HG02798 (cell line): ENCODE measurements at regions not wholly inside any gene's neighbourhood (a gene's known extent, or its start where the extent isn't known, plus 50 kb on each side); places are given as distances from the start of the nearest gene placed in this dataset.
"Not testable (repeated sequence)": the region's sequence is repeated elsewhere in the genome, so short reads cannot be mapped to it uniquely, and the experiment has no call there.

Source experiments
- ATAC-seq: cut with Tn5 transposase; IDR thresholded peaks from one replicate; pipeline ENCODE4 v1.9.1; 2021; ENCODE audit warnings: mild to moderate bottlenecking; ENCODE audit not compliant: unreplicated experiment, poor library complexity

DNA sequence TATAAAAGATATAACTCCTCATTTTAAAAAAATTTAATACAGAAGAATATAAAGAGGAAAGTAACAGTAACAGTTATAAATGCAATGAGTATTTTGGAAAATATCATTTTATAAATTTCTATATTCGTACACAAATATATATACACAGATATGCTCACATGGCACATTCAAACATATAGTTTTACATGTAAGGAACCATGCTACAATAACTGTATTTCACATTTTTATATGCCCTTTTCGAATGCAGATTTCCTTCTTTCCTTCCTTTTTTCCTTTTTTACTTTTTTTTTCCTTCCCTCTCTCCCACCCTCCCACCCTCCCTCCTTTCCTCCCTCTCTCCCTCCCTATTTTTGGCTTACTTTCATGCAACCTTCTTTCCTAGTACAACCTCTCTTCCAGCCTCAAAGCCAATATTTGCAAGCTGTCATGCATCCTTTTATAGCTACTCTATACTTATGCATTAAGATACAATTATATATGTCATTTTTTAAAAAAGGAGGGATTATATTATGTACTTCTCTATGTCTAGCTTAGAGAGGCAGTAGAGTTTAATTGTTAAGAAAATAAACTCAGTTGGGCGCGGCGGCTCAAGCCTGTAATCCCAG, 830.5 kb downstream of the IGSF11 start:
- no peak for ATAC-seq

DNA sequence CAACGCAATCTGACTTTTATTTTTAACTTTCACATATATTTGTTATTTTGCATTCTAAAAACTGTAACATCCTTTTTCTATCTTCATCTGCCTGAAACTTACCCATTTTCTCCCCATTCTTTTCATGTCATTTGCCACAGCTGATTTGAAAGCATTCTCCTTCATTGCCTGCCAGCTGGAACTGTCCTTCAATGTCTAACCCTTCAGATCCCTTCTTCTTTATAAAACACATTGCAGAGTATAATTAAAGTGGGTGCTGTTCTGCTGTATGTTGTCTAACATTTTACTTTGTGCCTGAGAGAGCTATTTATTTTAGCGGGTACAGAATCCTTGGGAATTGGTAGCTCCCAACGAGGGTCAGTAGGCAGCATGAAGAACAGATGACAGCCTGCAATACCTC, 827.4 kb downstream of the IGSF11 start:
- ATAC-seq, result no peak

DNA sequence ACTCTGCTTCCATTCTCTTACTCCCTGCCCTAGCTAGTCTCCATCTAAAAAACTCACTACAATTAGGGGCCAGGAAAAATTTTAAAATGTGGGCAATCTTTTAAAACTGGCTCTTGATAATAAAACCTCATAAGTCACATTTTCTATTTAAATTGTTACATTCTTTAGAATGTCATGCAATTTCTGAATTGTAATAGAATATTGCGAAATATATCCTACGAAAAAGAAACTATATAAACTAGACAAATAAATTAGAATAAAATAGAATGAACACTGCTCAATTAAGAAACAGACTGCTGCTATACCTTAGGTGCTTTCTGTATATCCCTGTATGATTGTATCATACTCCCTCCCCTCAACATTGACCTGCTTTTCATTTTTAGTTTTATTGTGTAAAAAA, 826.0 kb downstream of the IGSF11 start:
- no peak for ATAC-seq

DNA sequence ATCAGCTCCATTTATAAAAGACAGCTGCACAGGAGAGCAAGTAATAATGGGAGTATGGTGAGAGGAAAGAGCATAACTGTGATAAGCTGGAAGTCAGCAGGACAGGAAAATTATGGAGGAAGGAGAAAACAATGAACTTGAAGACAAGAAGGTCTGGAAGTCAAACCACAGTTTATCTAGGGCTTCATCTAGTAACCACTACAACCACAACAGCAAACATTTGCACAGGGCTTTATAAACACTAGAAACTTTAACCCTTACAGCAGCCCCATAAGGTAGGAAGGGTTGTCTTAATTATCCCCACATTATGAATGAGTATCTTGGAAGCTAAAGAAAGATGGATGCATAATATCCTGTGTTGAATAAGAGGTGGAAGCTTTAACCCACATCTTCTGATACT, 820.8 kb downstream of the IGSF11 start:
- ATAC-seq, result no peak

DNA sequence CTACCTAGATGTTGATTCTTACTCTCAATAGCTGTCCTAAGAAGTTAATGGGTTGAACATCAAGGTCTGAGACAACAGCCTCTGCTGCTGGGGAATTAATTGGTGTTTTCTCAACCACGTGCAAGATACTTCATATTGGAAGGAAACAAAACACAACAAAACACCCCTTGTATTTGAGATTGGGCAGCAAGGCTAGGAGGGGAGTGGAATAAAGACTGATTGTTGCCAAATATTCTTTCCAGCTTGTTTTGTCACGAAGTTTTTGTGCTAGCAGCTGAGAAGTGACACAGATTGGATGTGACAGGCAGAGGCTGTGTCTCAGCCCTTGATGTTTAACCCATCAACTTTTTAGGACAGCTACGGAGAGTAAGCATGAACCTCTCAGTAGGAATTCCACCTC, 808.4 kb downstream of the IGSF11 start:
- ATAC-seq, result no peak

DNA sequence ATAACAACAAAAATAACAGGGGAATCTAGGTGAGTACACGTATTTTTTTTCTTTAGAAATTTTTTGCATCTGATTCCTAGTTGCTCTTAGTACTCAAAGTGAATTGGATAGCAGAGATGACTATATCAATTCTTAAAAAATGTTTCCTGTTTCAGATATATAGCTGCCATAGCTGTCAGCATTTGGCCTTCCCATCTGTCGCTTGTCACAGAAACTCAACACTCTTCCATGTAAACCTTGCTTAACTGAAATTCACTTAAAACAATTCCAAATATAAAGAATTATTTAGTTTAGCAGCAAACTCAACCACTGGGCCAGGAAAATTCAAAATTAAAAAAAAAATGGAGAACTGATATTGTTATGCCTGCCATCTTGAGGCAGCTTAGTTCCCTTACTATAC, 807.5 kb downstream of the IGSF11 start:
- ATAC-seq, result no peak

DNA sequence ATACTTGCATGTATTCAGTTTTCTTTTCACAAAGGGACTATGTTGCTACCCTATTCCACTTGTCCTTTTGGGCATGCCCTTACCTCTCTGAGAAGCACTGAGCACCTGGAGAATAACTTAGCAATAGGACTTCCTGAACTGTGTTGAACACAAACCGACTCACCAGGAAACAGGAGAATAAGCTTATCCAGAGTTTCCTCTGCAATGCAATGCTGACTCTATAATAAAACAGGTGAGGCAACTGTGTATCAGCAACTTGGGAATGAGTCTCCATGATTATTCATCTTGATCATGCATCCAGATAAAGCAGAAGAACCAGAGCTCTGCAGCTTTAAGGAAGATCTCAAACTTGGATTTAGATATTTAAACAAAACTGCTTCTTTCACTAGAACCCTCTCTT, 806.5 kb downstream of the IGSF11 start:
- no peak for ATAC-seq

DNA sequence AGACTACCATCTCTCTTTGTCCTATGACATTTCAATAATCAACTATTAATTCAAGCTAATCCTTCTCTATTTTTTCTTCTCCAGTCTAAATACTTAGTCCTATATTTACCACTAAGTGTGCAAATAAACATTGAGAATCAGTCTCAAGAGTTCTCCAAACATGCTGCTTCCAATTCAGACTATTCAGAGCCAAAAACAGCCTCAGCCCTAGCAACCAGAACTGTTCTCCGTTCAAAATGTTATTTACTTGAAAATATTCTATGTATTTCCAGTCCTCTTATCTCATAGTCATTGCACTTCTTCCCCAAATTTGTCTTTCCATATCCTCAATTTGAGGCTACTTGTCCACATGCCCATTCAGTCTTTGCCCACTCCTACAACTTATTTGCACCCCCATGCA, 805.5 kb downstream of the IGSF11 start:
- ATAC-seq, result no peak

DNA sequence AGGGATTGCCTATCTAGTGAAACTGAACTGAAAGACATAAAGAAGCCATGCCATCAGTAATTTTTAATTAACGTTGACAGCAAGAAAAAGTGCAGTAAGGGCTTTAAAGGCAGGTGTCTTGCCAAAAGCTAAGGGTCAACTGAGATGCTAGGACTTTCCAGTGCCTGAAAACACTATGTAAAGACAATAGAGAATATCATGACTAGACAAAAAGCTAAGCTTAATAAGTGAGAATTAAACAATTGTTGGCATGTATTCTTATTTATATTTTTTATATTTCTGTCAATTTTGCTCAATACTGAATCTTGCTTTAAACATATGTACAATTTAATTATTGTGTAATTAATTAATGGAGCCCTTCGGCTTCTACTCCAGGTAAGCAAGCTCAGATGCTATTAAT, 803.1 kb downstream of the IGSF11 start:
- no peak for ATAC-seq

DNA sequence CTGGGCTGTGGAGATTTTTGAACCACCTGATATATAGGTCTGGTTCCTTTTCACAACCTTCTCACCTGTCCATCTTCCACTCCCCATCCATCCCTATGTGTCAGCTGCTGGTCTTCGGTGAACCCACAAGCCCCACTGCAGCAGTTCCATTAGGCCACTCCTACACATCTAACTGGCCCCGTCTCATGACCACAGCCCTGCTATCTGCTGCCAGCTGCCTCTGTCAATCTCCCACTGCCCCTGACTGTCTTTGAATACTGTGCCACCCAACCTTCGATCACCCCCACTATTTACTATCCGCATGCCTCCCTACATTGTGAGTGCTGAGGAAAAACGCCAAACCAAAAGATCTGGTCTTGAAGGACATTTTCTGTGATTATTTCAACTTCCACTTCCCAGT, 795.4 kb downstream of the IGSF11 start:
- ATAC-seq, result no peak

DNA sequence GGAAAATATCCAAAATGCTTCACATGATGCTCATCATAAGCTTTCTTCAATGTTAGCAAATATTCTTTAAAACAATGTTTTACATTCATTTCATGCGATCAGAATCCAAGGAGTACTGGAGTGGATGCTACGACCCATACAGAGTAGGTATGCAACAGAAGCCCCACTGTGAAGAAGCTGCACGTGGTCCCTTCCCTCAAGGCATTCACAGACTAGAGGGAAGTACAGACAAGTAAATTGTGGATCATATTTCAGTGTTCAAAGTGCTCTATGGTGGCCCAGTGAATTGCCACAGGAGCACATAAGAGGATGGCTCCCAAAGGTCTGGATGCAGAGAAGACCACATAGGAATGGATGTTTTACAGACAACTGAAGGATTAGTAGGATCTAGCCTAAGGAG, 789.9 kb downstream of the IGSF11 start:
- no peak for ATAC-seq

DNA sequence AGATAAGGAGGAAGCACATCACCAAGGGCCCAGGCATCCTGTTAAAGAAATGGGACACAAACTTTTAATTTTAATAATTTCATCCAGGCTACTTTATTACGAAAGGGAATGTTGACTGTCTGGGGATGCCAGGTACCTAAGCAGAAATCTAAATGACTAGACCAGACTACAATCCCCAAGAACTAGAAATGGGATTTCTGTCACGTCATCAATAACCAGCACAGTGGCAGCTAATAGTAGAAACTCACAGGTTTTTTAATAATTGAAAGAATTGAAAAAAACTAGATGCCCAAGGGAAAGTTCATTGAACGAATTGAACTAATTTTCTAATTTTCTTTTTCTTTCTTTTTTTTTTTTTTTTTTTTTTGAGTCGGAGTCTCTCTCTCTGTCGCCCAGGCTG, 789.3 kb downstream of the IGSF11 start:
- no peak for ATAC-seq

DNA sequence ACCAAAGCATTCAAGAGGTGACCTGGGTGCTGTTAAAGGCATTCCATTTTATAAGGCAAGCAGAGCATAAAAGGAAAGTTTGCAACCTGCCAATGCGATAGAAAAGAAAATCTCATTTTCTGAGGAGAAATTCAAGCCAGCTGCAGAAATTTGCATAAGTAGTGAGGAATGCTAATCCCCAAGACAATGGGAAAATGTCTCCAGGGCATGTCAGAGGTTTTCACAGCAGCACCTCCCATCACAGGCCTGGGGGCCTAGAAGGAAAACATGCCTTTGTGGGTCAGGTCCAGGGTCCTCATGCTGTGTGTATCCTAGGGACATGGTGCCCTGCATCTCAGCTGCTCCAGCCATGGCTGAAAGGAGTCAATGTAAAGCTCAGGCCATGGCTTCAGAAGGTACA, 775.8 kb downstream of the IGSF11 start:
- not testable (repeated sequence) for ATAC-seq

DNA sequence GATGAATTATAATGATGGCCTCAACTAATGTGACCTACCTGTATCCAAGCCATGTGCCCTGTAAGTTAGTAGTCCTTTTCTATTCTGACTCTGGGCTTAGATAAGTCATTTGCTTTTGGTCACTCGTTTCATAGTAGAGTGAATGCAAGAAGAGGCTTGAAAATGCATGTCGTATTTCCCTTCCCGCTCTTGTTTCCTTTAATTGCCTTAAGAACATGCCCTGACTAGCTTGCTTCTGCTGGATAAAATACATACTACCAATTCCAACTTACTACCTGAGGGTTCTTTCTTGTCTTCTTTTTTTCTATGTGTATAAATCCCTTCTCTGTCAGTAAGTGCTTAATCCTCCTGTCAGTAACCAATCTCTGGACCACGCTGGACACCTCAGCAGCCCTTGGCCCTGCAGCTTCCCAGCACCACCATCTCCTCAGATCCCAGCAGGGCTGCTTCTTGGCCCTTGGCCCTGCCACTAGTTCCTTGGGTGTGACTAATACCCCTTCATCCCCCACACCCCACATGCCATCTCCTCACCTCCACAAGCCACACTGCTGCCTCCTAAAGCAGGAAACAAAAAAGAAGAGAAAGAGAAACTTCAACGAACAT, 771.7 kb downstream of the IGSF11 start:
- no peak for ATAC-seq

DNA sequence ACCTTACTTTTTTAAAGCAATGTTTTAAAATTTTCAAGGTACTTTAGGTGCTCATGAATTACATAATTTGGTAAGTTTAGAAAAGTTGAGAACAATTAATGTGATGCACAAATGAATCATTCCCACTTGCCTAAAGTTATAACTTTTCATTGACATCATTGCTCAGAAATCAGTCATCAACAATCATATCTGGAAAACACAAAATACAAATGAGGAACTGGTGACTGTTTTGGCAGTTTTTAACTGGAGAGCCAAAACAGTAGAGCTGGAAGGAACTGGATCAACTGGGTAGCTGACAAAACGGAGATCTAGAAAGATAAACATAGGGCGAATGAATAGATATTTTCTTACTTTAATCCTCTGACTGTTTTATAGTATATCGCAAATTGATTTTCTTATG, 767.1 kb downstream of the IGSF11 start:
- no peak for ATAC-seq

DNA sequence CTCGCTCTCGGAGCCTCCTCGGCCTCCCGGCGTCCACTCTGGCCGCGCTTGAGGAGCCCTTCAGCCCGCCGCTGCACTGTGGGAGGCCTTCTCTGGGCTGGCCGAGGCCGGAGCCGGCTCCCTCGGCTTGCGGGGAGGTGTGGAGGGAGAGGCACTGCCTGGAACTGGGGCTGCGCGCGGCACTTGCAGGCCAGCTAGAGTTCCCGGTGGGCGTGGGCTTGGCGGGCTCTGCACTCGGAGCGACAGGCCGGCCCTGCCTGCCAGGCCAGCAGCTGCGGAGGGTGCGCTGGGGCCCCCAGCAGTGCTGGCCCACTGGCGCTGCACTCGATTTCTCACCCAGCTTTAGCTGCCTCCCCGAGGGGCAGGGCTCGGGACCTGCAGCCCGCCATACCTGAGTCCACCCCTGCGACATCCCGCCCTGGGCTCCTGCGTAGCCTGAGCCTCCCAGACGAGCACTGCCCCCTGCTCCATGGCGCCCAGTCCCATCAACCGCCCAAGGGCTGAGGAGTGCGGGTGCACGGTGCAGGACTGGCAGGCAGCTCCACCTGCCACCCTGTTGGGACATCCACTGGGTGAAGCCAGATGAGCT, 765.0 kb downstream of the IGSF11 start:
- no peak for ATAC-seq

DNA sequence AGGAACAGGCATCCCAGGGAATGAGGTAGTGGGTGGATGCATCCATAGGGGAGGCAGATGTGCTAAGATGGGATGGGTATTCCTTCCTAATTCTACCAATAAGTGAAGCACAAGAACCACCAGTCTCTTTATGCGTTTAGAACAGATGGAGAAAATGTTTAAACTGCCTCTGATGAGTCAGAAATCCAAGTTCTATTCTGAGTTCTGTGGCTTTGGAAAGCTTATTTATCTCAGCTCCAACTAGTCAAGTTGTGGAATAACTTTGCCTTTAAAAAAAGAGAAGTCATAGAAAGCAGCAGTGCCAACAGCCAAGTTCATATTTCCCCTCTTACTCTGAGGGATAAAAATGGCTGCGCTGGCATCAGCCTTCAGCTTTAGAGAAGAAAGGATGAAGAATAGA, 761.7 kb downstream of the IGSF11 start:
- no peak for ATAC-seq

DNA sequence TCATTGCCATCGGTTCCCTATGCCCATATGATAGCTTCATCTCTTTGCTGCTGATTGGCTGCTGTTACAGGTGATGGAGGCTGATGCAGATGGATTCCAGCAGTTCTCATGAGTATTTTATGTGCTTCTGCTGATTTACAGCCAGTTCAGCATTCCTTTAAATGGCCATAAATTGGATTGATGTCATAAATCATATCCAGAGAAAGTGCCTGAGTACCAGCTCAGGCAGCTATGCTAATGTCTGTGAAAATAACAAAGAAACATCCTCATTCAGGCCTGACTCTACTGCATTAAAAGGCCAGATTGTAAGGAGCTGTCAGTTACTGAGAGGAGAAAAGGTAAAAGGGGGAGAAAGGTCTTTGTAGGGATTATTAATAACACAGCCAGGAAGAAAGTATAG, 756.8 kb downstream of the IGSF11 start:
- no peak for ATAC-seq

DNA sequence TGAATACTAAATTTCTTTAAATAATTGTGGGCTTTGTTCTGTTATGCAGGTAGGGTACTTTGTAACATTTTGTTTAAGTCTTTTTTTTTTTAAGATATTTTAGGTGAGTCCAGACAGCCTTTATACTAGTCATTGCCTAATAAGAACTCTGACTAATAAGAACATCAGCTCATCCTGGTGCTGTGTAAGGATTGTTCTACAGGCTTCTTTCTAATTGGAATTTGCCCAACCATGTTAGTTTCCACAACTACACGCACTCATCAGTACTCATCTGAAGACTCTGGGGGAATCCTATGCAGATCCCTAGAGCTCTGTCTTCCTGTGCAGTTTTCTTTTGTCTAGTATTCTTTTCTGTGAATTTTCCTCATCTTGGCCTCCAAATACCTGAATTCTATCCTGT, 741.8 kb downstream of the IGSF11 start:
- ATAC-seq, result no peak

DNA sequence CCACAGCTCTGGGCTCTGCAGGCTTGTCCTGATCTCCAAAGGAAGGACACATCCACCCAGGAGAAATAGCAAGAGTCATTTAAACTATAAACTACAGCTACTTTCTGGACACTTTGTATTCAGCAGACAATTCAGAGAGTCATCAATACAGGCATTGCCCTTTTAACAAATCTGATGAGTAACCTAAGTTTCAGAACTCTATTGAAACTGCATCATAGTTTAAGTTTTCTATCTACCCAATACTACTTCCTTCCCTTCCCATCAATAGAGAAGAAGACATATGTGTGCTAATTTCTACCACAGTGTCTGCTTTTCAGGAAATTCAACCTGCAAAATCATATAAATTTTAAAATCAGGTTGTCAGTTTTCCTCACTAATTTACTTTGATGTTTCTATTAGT, 736.5 kb downstream of the IGSF11 start:
- ATAC-seq, result no peak

DNA sequence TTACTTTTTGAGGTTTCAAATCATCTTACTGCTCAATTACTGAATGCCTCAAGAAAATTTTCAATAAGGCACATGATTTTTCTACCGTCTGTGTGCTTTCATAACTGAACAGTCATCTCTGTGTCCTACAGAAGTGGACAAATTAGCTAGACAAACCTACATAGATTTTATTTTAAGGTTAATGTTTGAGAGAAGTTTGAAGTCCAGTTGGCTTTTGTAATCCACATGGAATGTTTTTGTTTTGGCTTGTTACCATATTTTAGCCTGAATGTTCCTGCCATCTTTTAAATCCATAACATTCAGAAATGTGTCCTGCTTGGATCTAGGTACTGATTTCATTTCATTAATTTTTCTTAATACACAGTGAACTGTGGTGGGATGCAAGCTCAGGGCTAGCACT, 730.1 kb downstream of the IGSF11 start:
- ATAC-seq, result no peak

DNA sequence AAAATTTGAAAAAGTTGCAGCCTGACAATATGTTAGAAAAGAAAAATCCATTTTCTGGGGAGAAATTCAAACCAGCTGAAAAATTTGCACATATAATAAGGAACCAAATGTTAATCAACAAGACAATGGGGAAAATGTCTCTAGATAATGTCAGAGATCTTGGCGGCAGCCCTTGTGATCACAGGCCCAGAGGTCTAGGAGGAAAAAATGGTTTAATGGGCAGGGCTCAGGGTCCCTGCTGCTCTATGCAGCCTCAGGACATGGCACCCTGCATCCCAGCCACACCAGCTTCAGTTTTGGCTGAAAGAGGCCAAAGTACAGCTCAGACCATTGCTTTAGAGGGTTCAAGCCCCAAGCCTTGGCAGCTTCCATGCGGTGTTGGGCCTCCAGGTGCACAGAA, 701.9 kb downstream of the IGSF11 start:
- no peak for ATAC-seq
